GM21717 (cell line): ENCODE measurements at regions not wholly inside any gene's neighbourhood (a gene's known extent, or its start where the extent isn't known, plus 50 kb on each side); places are given as distances from the start of the nearest gene placed in this dataset.

Source experiments
- ATAC-seq: cut with Tn5 transposase; IDR thresholded peaks from one replicate; pipeline ENCODE4 v1.9.1; 2021; ENCODE audit warnings: mild to moderate bottlenecking, moderate library complexity; ENCODE audit not compliant: unreplicated experiment

GRCh38 chr1:221408117-221408803 is 333.6 kb downstream of the DUSP10 start:
- ATAC-seq: no peak

GRCh38 chr1:221411283-221411682 is 330.6 kb downstream of the DUSP10 start:
- no peak for ATAC-seq

- ATAC-seq: no peak
Measured at GRCh38 chr1:221414772-221415539, 326.9 kb downstream of the DUSP10 start.

- ATAC-seq: no peak
Measured at GRCh38 chr1:221415651-221416050, 326.2 kb downstream of the DUSP10 start.

GRCh38 chr1:221416142-221416541 is 325.7 kb downstream of the DUSP10 start:
- no peak for ATAC-seq

GRCh38 chr1:221416723-221417122 is 325.2 kb downstream of the DUSP10 start:
- no peak for ATAC-seq

- no peak for ATAC-seq
Measured at GRCh38 chr1:221418346-221418745, 323.5 kb downstream of the DUSP10 start.

- no peak for ATAC-seq
Measured at GRCh38 chr1:221419513-221420095, 322.3 kb downstream of the DUSP10 start.

- ATAC-seq: no peak
Measured at GRCh38 chr1:221429264-221429663, 312.6 kb downstream of the DUSP10 start.

- ATAC-seq: no peak
Measured at GRCh38 chr1:221430152-221430960, 311.5 kb downstream of the DUSP10 start.

GRCh38 chr1:221431068-221431651 is 310.7 kb downstream of the DUSP10 start:
- no peak for ATAC-seq

- ATAC-seq: no peak
Measured at GRCh38 chr1:221431961-221432360, 309.9 kb downstream of the DUSP10 start.

GRCh38 chr1:221435504-221435904 is 306.4 kb downstream of the DUSP10 start:
- ATAC-seq: peak; percentile 51

GRCh38 chr1:221437171-221437570 is 304.7 kb downstream of the DUSP10 start:
- no peak for ATAC-seq

- ATAC-seq: no peak
Measured at GRCh38 chr1:221437926-221438325, 304.0 kb downstream of the DUSP10 start.

GRCh38 chr1:221439008-221439746 is 302.7 kb downstream of the DUSP10 start:
- peak; percentile 94 for ATAC-seq

GRCh38 chr1:221439747-221440501 is 302.0 kb downstream of the DUSP10 start:
- no peak for ATAC-seq

- ATAC-seq: no peak
Measured at GRCh38 chr1:221440658-221441057, 301.2 kb downstream of the DUSP10 start.

GRCh38 chr1:221442056-221442455 is 299.8 kb downstream of the DUSP10 start:
- ATAC-seq: no peak
